ENCODE measurements at regions not wholly inside any gene's neighbourhood (a gene's known extent, or its start where the extent isn't known, plus 50 kb on each side); places are given as distances from the start of the nearest gene placed in this dataset.

DNA sequence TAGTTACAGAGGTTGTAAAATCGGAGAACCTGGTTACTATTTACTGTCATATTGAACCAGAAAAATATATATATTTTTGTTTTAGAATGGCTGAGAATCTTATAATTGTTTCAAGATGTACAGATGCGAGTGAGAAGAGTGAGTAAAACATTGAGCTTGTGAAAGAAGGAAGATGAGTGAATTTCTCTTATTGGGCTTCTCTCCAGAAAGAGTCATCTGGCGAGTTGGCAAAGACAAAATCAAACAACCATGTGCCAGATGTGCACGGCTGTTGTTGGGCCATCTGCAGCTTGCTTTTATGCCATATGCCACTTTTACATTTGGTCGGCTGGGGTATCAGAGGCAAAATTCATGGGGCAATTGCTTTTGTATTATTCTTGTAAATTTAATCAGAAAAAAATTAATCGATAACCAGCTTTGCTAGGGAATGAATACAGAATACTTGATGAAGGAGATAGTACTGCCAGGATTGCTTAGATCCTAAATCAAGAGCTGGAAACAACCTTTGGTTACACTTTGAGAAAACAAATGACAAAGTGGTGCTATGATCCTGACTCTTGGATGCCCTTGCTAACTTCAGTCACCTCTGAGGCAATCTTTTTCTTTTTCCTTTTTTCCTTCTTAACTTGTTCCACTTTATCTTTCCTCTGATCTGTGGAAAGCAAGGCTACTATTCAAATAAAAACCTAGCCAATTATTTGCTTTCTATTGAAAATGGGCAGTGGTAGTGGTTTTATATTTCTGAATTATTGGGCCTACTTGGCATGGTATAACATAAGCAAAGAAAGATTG, 97.1 kb upstream of the GRIK2 start:
- DNase-seq (ENCODE audit: low spot score), result no peak

DNA sequence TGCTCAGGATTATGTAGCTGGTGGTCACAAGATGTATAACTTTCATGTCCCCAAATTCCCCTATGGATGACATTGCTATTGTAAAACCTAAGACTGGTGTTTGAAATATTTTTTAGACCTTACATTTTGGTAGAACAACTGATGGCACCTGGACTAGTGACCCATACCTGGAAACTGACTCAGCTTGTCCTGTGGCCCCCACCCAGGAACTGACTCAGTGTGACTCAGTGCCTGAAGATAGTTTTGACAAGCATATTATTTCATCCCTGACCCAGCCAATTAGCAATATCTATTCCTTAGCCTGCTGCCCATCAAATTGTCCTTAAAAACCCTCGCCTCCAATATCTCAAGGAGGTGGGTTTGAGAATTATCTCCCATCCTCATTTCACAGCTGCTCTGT, 90.9 kb upstream of the GRIK2 start:
- no peak for DNase-seq (ENCODE audit: low spot score)

DNA sequence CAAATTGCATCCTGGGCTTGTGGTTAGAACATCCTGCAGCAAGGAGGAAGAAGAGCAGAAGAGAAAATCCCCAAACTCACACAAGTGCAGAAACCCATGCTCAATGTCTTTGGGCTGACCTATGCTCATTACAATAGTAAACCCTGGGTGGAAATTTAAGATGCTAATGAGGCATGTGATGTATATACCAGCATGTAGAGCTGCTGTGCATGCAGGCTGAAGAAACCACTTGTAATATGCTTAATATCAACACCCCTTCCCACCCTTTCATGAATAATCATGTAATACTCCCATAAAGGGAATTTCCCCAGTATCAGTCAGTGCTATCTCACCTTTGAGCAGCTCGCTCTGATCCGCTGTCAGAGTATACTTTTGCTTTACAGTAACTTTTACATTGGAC, 90.0 kb upstream of the GRIK2 start:
- no peak for DNase-seq (ENCODE audit: low spot score)

DNA sequence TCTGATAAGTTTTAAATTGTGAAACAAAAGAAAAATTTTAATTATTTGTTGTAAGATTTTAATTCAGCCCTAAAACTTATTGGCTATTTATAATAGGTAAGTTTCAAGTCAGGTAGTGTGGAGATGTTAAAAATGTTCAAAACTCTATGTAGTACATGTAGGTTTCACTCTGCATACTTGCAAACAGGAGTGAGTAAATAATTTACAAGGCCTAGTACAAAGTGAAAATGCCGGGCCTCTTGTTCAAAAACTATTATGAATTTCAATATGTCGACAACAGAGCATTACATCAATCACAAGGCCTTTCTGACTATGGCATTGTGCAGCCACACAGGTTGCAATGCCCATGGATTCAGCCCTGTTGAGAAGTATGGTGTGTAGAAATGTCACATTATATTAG, 80.9 kb upstream of the GRIK2 start:
- DNase-seq (ENCODE audit: low spot score), result no peak

DNA sequence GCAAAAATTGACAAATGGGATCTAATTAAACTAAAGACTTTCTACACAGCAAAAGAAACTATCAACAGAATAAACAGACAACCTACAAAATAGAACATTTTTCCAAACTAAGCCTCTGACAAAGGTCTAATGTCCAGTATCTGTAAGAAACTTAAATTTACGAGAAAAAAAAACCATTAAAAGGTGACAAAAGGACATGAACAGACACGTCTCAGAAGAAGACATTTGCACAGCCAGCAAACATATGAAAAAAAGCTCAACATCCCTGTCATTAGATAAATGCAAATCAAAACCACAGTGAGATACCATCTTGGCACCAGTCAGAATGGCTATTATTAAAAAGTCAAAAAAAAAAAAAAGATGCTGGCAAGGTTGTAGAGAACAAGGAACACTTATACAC, 70.6 kb upstream of the GRIK2 start:
- no peak for DNase-seq (ENCODE audit: low spot score)

DNA sequence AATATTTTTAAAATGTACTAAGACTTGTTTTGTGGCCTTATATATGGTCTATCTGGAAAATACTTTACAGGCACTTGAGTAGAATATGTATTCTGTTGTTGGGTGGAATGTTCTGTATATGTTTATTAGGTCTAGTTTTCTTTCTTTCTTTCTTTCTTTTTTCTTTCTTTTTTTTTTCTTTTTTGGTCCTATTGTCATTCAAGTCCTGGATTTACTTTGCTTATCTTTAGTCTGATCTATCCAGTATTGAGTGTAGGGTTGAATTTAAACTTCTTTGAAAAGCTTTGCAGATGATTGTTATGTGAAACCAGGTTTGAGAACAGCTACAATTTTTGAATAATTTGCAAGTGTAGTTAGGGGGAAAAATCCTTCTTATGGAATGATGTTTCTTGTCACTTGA, 67.1 kb upstream of the GRIK2 start:
- no peak for DNase-seq (ENCODE audit: low spot score)

DNA sequence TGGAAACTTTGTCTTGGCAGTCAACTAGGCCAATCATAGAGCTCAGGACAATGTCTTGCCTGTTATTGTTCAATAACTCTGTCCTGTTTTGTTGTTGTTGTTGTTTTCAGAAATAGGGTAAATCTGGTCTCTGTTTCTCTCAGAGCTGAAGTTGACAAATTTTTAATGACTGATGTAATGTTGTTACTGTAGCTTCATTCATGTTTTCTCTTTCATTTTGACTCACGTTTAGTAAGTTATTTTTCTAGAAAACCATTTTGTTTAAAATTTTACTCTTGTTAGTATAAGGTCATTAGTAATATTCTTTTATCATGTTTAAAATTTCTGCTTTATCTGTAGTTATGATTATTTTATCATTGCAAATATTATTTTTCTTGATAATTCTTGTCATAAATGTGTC, 51.6 kb upstream of the GRIK2 start:
- DNase-seq (ENCODE audit: low spot score), result no peak

Data from Ammon's horn (tissue), 1 donor.